NCI-H2107 treated with DMSO at 0.1 percent for 48 hours (cell line): ENCODE measurements at regions not wholly inside any gene's neighbourhood (a gene's known extent, or its start where the extent isn't known, plus 50 kb on each side); places are given as distances from the start of the nearest gene placed in this dataset.

ENCODE experiments used
- DNase-seq: peaks from one replicate; lab custom pipeline; 2025; ENCODE audit not compliant: unreplicated experiment; lab: John Stamatoyannopoulos, UW

- no peak for DNase-seq
Measured at GRCh38 chr4:123788577-123788976, 392.0 kb downstream of the SPRY1 start.

DNA sequence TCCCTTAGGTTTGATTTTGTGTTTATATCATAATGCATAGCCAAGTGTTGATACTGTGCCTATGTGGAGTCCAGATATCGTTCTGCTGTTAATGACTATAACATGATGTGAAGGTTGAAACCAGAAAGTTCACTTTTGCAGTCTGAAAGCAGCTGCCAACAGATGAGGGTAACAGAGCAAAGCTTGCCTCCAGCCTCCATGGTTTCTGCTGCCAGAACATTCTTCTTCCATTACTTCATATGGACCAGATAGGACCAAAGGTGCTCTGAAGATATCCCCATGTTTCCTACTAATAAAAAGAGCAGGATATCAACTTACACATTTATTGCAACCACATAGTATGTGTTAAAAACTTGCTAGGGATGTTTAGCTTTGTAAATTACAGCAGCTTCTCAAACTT is 394.1 kb downstream of the SPRY1 start:
- DNase-seq, result no peak

DNA sequence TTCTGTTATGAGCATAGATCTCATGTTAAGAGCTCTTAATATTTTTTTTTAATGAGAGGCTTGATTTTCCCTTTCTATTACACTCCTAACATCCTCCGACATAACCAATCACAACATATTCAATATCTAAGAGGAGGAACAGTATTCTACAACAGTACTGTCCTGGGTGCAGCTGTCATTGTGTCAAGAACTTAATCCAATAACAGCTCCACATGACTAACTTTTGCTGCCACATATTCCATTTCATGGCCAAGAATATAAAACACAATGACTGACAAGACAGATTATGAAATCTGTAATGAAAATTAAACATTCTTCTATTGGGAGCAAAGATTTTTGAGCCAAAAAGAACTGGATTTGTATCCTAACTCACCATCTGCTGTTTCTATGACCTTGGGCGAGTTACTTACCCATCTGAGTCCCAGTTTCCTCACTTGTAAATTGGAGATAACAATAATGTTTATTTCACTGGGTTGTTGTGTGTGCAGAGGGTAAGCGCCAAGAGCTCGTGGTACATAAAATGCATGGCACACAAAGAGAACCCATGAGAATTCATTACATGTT is 405.6 kb downstream of the SPRY1 start:
- DNase-seq, result no peak

- no peak for DNase-seq
Measured at GRCh38 chr4:123802933-123803332, 406.3 kb downstream of the SPRY1 start.

- DNase-seq, result no peak
Measured at GRCh38 chr4:123804196-123804721, 407.7 kb downstream of the SPRY1 start.

DNA sequence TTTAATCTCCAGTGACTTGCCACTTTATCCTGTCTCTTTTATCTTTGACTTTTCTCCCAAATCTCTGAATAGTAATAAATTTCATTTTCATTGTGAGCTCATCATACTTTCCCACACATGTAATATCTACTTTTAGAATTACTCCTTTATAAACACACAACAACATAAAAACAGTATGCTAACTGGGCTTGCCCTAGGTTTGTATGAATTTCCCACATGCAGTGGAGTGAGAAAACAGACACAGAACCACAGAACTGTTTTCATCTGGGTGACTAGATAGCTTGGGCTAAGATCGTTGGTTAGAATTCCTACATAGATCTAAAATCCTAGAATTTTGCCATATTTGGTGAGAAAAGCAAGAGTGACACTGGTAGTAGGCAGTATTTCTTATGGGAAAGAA is 409.5 kb downstream of the SPRY1 start:
- DNase-seq, result no peak

- DNase-seq, result no peak
Measured at GRCh38 chr4:123807187-123807586, 410.6 kb downstream of the SPRY1 start.

DNA sequence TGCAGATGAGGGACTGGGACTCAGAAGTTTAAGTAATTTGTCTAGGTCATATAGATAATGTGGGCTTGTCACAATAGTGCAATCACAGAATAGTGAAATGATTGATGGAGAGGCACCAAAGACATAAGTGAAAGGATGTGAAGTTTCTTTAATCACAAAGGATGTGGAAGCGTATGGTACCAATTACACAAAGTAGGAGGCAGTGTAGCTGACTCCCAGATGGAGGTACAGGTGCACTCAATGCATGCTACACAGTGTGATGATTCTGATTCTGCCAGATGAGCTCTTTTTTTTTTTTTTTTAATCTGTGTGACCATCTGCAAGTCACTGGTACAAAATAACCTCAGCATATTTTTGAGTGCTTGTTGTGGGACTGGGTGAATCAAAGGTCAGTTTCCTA is 411.3 kb downstream of the SPRY1 start:
- DNase-seq, result no peak

- DNase-seq, result no peak
Measured at GRCh38 chr4:123809864-123810263, 413.3 kb downstream of the SPRY1 start.

- peak; percentile 26 for DNase-seq
Measured at GRCh38 chr4:123812066-123812390, 415.4 kb downstream of the SPRY1 start.

GRCh38 chr4:123813901-123814300 is 417.3 kb downstream of the SPRY1 start:
- DNase-seq, result no peak

DNA sequence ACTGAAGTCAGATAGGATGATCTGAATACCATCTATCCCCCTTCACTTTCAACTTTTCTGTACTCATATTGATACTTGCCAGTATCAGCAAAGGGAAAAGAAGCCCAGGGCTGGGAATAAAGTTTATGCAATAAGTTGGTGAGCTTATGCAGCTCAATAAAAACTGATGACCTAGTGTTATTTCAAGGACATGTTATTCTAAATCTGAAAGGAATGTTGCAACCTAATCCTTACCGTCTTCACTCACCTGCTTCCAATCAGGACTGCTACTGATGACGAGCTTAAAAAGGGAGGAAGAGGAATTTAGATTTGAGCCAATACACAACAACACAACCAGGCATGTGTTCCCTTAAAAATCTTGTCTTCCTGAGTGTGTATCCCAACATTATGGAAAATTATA is 419.9 kb downstream of the SPRY1 start:
- DNase-seq, result no peak

DNA sequence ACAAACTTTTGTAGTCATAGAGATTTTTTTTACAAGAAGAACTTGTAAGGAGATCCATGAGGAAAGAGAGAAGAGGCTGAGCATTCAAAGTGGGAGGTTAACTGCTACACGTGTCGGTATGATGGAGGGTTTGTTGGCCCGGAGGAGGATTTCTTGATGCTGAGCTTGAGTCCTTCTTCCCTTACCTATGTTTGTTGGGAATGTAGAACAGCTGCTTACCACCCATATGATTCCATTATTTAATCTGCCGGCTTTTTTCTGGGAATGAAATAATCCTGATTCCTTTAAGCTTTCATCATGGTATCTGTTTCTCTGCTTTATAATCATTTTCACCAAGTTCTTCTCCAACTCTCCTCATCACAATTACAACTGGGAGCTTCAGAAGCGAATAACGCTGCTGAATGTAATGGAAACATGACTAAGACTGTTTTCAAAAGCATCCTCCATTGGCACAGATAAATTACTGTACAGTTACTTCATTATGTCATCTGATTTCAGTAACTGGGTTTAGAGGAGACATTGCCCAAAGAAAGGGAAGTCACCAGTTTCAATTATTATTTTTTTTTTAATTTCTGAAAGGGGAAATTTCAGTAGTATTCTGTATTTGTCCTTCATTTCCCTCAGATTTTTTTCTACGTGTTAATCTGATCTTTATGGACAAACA is 420.6 kb downstream of the SPRY1 start:
- no peak for DNase-seq

DNA sequence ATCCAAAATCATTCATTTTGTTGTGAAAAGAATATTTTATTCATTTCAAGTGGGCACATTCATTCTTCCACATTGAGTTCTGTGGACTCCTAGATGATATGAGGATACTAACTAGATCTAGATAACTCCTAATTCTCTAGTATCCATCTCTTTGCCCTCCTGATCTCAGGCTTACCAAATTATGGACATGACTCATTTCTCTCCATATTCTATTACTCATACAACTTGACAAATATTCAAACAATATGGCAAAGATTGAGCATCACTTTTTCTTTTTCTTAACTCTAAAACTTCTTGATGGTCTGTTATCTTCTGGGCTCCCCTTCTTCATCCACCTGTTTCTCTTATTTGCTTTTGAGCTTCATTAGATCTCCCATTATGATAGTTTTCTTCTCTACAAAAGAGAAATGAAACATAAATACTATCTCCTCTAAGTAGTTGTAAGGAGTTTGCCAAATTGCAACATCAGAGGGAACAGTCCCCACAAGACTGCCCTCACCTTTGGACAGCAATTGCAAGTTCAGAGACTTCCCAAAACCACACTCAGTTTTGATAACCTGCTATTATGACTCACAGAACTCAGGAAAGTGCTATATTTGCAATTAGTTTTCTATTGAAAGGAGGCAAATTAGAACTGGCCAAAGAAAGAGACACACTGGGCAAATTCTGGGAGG is 422.9 kb downstream of the SPRY1 start:
- DNase-seq, result no peak

DNA sequence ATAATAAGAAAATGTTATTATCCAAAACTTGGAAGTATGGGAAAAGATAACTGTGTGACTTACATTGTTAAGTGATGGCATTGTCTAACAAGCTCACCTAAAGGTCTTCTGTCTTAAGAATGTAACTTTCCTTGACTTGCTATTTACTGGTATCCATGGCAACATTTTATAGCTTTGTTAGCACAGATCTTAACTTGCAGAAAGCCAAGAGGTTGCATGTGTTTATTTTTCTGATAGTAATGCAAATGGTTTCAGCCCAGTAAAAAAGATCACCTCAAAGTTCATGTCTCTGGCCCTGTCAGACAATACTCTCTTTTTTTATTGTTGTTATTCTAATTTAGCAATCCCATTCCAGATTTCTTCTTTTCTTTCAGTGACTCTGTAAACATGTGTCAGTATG is 425.3 kb downstream of the SPRY1 start:
- DNase-seq, result no peak

- no peak for DNase-seq
Measured at GRCh38 chr4:123822353-123822752, 425.8 kb downstream of the SPRY1 start.

- no peak for DNase-seq
Measured at GRCh38 chr4:123823244-123823643, 426.6 kb downstream of the SPRY1 start.

DNA sequence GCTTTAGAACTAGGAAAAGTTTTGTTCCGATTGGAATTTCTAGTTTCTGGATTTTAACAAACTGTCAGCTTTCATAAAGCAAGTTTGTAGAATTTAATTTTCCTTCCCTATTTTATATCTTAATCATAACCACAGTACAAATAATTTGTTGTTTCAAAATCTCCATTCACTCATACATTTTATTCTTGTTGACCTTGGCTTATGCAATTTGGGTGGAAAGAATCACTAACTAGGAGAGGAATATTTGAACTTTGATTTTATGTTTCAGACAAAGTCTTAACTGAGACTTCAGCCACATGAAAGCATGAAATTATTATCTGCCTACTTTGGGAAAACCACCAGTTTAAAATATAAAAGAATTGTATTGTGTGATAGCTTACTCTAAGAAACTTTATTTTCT is 427.9 kb downstream of the SPRY1 start:
- DNase-seq, result no peak

DNA sequence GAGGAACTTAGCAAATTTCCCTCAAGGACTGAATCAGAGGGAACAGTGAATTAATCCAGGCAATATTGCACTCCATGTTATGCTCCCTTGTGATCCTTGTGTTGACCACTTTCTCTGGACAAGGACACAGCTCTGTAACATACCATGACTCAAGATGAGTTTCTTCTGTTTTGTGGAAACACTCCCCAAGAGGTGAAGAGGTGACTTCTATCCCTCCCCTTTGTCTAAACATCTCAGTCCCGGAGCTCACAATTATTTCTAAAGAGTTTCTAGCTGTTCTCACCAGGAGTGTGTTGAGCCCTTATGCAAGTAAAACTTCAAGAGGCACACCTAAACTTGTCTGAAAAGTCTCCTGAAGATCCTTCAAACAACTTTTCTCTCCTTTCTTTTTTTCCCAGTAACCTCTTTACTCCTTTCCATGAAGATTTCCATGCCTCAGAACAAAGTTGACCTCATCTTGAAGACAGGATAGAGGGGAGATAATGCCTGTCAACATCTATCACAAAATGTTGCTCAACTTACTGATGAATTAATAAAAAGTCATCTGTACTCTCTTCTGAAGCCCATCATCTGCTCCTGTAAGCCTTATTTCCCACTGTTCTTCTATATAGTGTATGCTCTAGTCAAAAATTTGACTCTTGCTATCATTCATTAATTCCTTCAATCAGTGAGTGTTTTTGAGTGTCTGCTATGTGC is 429.1 kb downstream of the SPRY1 start:
- DNase-seq, result no peak

- no peak for DNase-seq
Measured at GRCh38 chr4:123826896-123827295, 430.3 kb downstream of the SPRY1 start.

DNA sequence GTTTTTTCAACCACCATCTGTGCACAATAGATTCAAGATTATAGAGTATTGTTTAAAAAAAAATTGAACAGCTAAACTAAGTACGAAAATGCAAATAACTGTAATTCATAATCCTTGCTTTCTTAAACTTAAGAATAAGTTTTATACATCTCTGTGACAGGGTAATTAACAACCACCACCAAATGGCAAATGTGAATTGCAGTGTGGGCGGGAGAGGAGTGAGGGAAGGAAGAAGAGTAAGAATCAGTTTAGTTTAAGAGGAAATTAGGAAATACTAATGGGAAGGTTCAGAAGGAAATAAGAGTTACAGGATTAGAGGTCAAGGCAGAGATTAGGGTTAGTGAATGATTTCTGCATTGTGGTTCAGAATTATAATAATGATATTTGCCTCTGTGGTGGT is 430.9 kb downstream of the SPRY1 start:
- no peak for DNase-seq

DNA sequence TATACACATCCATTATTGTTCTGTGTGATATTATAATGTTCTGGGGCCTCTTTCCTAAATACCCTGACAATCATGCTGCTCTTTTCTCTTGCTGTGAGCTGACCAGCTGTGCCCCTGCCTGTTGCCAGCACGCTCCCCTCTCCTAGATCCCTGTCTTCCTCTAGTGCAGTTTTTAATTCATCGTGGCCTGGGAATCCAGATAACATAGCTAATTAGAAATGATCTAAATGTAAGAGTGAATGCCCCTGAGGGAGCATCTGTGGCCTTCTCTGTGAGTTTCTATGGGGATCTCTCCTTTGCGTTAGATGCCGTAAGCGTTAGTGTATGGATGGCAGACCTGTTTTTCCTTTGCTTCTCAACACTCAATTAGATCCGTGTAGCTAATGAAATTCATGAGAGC is 434.3 kb downstream of the SPRY1 start:
- DNase-seq, result no peak
